ENCODE measurements at regions not wholly inside any gene's neighbourhood (a gene's known extent, or its start where the extent isn't known, plus 50 kb on each side); places are given as distances from the start of the nearest gene placed in this dataset.

GRCh38 chr18:5091741-5092140 is 105.3 kb downstream of the AKAIN1 start:
- DNase-seq = no peak

- DNase-seq = no peak
Measured at GRCh38 chr18:5075297-5075696, 121.8 kb downstream of the AKAIN1 start.

GRCh38 chr18:5073026-5073944 is 123.8 kb downstream of the AKAIN1 start:
- peak; percentile 30 for DNase-seq

- DNase-seq = no peak
Measured at GRCh38 chr18:5068851-5069250, 128.2 kb downstream of the AKAIN1 start.

GRCh38 chr18:5066380-5066977 is 130.6 kb downstream of the AKAIN1 start:
- no peak for DNase-seq

- DNase-seq = no peak
Measured at GRCh38 chr18:5065615-5066014, 131.4 kb downstream of the AKAIN1 start.

GRCh38 chr18:5064841-5065370 is 132.2 kb downstream of the AKAIN1 start:
- DNase-seq = no peak

- DNase-seq = no peak
Measured at GRCh38 chr18:5061785-5062184, 135.3 kb downstream of the AKAIN1 start.

GRCh38 chr18:5060543-5060942 is 136.5 kb downstream of the AKAIN1 start:
- no peak for DNase-seq

- DNase-seq = no peak
Measured at GRCh38 chr18:5059696-5060032, 137.4 kb downstream of the AKAIN1 start.

- DNase-seq = peak; percentile 60
Measured at GRCh38 chr18:5058768-5059695, 138.0 kb downstream of the AKAIN1 start.

- peak; percentile 56 for DNase-seq
Measured at GRCh38 chr18:5057386-5058348, 139.4 kb downstream of the AKAIN1 start.

GRCh38 chr18:5052491-5052890 is 144.6 kb downstream of the AKAIN1 start:
- DNase-seq = no peak

GRCh38 chr18:5051207-5051606 is 145.8 kb downstream of the AKAIN1 start:
- DNase-seq = no peak

- DNase-seq = no peak
Measured at GRCh38 chr18:5049124-5049523, 147.9 kb downstream of the AKAIN1 start.

- no peak for DNase-seq
Measured at GRCh38 chr18:5040476-5040875, 156.6 kb downstream of the AKAIN1 start.

- no peak for DNase-seq
Measured at GRCh38 chr18:5036523-5036922, 160.5 kb downstream of the AKAIN1 start.

GRCh38 chr18:5031216-5031615 is 165.8 kb downstream of the AKAIN1 start:
- DNase-seq = no peak

GRCh38 chr18:5030636-5031035 is 166.4 kb downstream of the AKAIN1 start:
- DNase-seq = no peak

GRCh38 chr18:5029592-5029991 is 167.5 kb downstream of the AKAIN1 start:
- DNase-seq = no peak

GRCh38 chr18:5024741-5025140 is 172.3 kb downstream of the AKAIN1 start:
- DNase-seq = no peak

GRCh38 chr18:5021558-5021957 is 175.5 kb downstream of the AKAIN1 start:
- DNase-seq = no peak

Measured in CD4-positive, alpha-beta T cell treated with Interleukin-17A for 1 hour (primary cell).